ENCODE measurements at regions not wholly inside any gene's neighbourhood (a gene's known extent, or its start where the extent isn't known, plus 50 kb on each side); places are given as distances from the start of the nearest gene placed in this dataset.

- Mint-ChIP-seq H3K27me3 (peaks cover 17% of the 10 kb centered on the region), H3K36me3 (ENCODE audit: low read depth) (no peaks in the 10 kb centered on the region), H3K4me1 (peaks cover 6% of the 10 kb centered on the region), H3K4me3 (no peak overlapping the region), H3K27ac (no peak overlapping the region), H3K9me3 (no peaks in the 10 kb centered on the region)
- ATAC-seq (replicated peaks): no peak
Measured at GRCh38 chr16:85162478-85163277, 50.4 kb upstream of the CIBAR2 start.

GRCh38 chr16:85163278-85164112 lies 51.2 kb upstream of the CIBAR2 start:
- Mint-ChIP-seq H3K9me3 (no peaks in the 10 kb centered on the region), H3K4me3 (no peak overlapping the region), H3K27ac (no peak overlapping the region), H3K36me3 (ENCODE audit: low read depth) (no peaks in the 10 kb centered on the region), H3K4me1 (no peaks in the 10 kb centered on the region), H3K27me3 (peaks cover 16% of the 10 kb centered on the region)
- no peak for ATAC-seq (replicated peaks)

- Mint-ChIP-seq H3K27ac (no peak overlapping the region), H3K4me3 (no peak overlapping the region), H3K9me3 (no peaks in the 10 kb centered on the region), H3K27me3 (peaks cover 16% of the 10 kb centered on the region), H3K4me1 (no peaks in the 10 kb centered on the region), H3K36me3 (ENCODE audit: low read depth) (no peaks in the 10 kb centered on the region)
- no peak for ATAC-seq (replicated peaks)
Measured at GRCh38 chr16:85164431-85164830, 52.2 kb upstream of the CIBAR2 start.

- H3K36me3 Mint-ChIP-seq (ENCODE audit: low read depth): no peaks in the 10 kb centered on the region
- no peak for ATAC-seq (replicated peaks)
Measured at GRCh38 chr16:85164838-85165516, 52.7 kb upstream of the CIBAR2 start.

GRCh38 chr16:85165781-85166180 lies 53.5 kb upstream of the CIBAR2 start:
- H3K27me3 Mint-ChIP-seq: peaks cover 16% of the 10 kb centered on the region
- no peak for ATAC-seq (replicated peaks)
- H3K36me3 Mint-ChIP-seq (ENCODE audit: low read depth): no peaks in the 10 kb centered on the region
- no peak overlapping the region for H3K27ac Mint-ChIP-seq
- no peaks in the 10 kb centered on the region for H3K4me1 Mint-ChIP-seq
- H3K4me3 Mint-ChIP-seq: no peak overlapping the region
- H3K9me3 Mint-ChIP-seq: no peaks in the 10 kb centered on the region

More at GRCh38 chr16:85164838-85165516, 52.7 kb upstream of the CIBAR2 start:
- H3K4me1 Mint-ChIP-seq: no peaks in the 10 kb centered on the region
- peaks cover 16% of the 10 kb centered on the region for H3K27me3 Mint-ChIP-seq
- H3K9me3 Mint-ChIP-seq: no peaks in the 10 kb centered on the region
- no peak overlapping the region for H3K4me3 Mint-ChIP-seq
- H3K27ac Mint-ChIP-seq: no peak overlapping the region

- no peak overlapping the region for H3K27ac Mint-ChIP-seq
- H3K27me3 Mint-ChIP-seq: peaks cover 17% of the 10 kb centered on the region
- H3K9me3 Mint-ChIP-seq: no peaks in the 10 kb centered on the region
- no peak overlapping the region for H3K4me3 Mint-ChIP-seq
- H3K4me1 Mint-ChIP-seq: no peaks in the 10 kb centered on the region
- no peaks in the 10 kb centered on the region for H3K36me3 Mint-ChIP-seq (ENCODE audit: low read depth)
- ATAC-seq (replicated peaks): no peak
Measured at GRCh38 chr16:85166281-85166680, 54.0 kb upstream of the CIBAR2 start.

- no peak for ATAC-seq (replicated peaks)
- no peaks in the 10 kb centered on the region for H3K36me3 Mint-ChIP-seq (ENCODE audit: low read depth)
- H3K27me3 Mint-ChIP-seq: peaks cover 24% of the 10 kb centered on the region
- H3K4me1 Mint-ChIP-seq: no peaks in the 10 kb centered on the region
- H3K27ac Mint-ChIP-seq: no peak overlapping the region
- no peak overlapping the region for H3K4me3 Mint-ChIP-seq
- no peaks in the 10 kb centered on the region for H3K9me3 Mint-ChIP-seq
Measured at GRCh38 chr16:85166699-85167588, 54.7 kb upstream of the CIBAR2 start.

- Mint-ChIP-seq H3K27ac (no peak overlapping the region), H3K4me3 (no peak overlapping the region), H3K36me3 (ENCODE audit: low read depth) (no peaks in the 10 kb centered on the region), H3K27me3 (peaks cover 32% of the 10 kb centered on the region), H3K9me3 (no peaks in the 10 kb centered on the region), H3K4me1 (no peaks in the 10 kb centered on the region)
- no peak for ATAC-seq (replicated peaks)
Measured at GRCh38 chr16:85167589-85168537, 55.6 kb upstream of the CIBAR2 start.

- Mint-ChIP-seq H3K9me3 (no peaks in the 10 kb centered on the region), H3K4me3 (no peak overlapping the region), H3K4me1 (no peaks in the 10 kb centered on the region), H3K36me3 (ENCODE audit: low read depth) (no peaks in the 10 kb centered on the region), H3K27me3 (peaks cover 41% of the 10 kb centered on the region), H3K27ac (no peak overlapping the region)
- ATAC-seq (replicated peaks): no peak
Measured at GRCh38 chr16:85168732-85169256, 56.5 kb upstream of the CIBAR2 start.

GRCh38 chr16:85169333-85170065 lies 57.2 kb upstream of the CIBAR2 start:
- peaks cover 48% of the 10 kb centered on the region for H3K27me3 Mint-ChIP-seq
- no peak for ATAC-seq (replicated peaks)
- no peak overlapping the region for H3K27ac Mint-ChIP-seq
- no peaks in the 10 kb centered on the region for H3K4me1 Mint-ChIP-seq
- no peak overlapping the region for H3K4me3 Mint-ChIP-seq
- H3K36me3 Mint-ChIP-seq (ENCODE audit: low read depth): no peaks in the 10 kb centered on the region
- H3K9me3 Mint-ChIP-seq: no peaks in the 10 kb centered on the region

GRCh38 chr16:85170066-85170491 lies 57.8 kb upstream of the CIBAR2 start:
- H3K36me3 Mint-ChIP-seq (ENCODE audit: low read depth): no peaks in the 10 kb centered on the region
- no peak for ATAC-seq (replicated peaks)
- peaks cover 46% of the 10 kb centered on the region for H3K27me3 Mint-ChIP-seq
- H3K4me3 Mint-ChIP-seq: no peak overlapping the region
- no peaks in the 10 kb centered on the region for H3K4me1 Mint-ChIP-seq
- no peaks in the 10 kb centered on the region for H3K9me3 Mint-ChIP-seq
- no peak overlapping the region for H3K27ac Mint-ChIP-seq

- no peaks in the 10 kb centered on the region for H3K9me3 Mint-ChIP-seq
- peaks cover 46% of the 10 kb centered on the region for H3K27me3 Mint-ChIP-seq
- no peak for ATAC-seq (replicated peaks)
- no peak overlapping the region for H3K4me3 Mint-ChIP-seq
- H3K36me3 Mint-ChIP-seq (ENCODE audit: low read depth): no peaks in the 10 kb centered on the region
- no peaks in the 10 kb centered on the region for H3K4me1 Mint-ChIP-seq
- H3K27ac Mint-ChIP-seq: no peak overlapping the region
Measured at GRCh38 chr16:85170590-85171003, 58.3 kb upstream of the CIBAR2 start.
